Activated CD8-positive, alpha-beta memory T cell treated with anti-CD3 and anti-CD28 coated beads, Interleukin-2, amount 50 U/mL, for 24 hours (primary cell): ENCODE measurements at regions not wholly inside any gene's neighbourhood (a gene's known extent, or its start where the extent isn't known, plus 50 kb on each side); places are given as distances from the start of the nearest gene placed in this dataset.
"Not testable (repeated sequence)": the region's sequence is repeated elsewhere in the genome, so short reads cannot be mapped to it uniquely, and the experiment has no call there.

Source experiments
- DNase-seq: peaks from one replicate; pipeline ENCODE4 v3.0.0-alpha.2; 2020; ENCODE audit errors: extremely low read depth

- DNase-seq, result no peak
These were observed 107.9 kb upstream of the DLG1 start for GRCh38 chr3:197406266-197406665.

- DNase-seq, result no peak
These were observed 106.3 kb upstream of the DLG1 start for GRCh38 chr3:197404754-197405153.

DNA sequence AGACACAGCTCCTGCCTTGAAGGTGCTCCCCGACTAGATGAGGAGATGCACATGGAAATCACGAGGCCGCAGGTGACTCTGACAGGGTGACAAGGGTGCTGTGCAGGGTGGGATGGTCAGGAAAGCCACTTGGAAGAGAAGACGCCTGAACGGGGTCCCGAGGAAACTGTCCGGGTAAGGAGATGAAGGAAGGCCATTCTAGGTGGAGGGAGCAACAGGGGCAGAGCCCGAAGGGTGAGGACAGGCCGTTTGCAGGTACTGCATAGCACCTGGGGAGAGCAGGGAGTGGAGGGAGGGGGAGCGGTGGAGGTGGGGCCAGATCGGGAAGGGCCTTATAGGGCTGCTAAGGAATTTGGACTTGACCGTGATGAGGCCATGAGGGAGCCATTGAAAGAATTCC is 105.6 kb upstream of the DLG1 start:
- no peak for DNase-seq

GRCh38 chr3:197402401-197402800 is 104.0 kb upstream of the DLG1 start:
- not testable (repeated sequence) for DNase-seq

GRCh38 chr3:197399486-197399885 is 101.1 kb upstream of the DLG1 start:
- DNase-seq, result no peak

DNA sequence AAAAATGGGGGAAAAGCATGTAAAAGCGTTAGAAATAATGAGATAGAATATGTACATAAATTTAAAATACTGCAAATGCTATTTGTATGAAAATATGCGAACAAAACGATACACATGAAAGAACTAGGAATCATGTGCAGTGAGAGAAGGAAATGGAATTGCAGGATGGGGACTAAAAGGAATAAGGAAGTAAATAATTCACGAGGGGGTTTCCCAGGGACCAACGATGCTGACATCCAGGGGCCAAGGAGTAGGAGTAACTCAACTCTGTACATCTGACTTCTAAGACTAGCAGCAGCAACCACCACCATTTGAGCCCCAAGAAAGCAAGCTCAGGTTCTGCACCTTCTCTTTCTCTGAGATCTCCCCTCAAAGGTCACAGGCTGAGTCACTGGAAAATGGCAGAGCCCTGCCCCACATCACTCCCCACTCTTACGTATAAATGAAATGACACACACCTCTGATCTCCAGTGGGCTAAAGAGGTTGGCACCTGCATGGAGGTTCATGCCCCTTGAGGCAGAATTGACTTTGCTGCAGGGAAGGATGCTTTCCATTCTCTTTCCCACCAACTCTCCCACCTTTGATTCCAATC is 100.0 kb upstream of the DLG1 start:
- DNase-seq, result no peak

- no peak for DNase-seq
These were observed 99.4 kb upstream of the DLG1 start for GRCh38 chr3:197397838-197398237.

DNA sequence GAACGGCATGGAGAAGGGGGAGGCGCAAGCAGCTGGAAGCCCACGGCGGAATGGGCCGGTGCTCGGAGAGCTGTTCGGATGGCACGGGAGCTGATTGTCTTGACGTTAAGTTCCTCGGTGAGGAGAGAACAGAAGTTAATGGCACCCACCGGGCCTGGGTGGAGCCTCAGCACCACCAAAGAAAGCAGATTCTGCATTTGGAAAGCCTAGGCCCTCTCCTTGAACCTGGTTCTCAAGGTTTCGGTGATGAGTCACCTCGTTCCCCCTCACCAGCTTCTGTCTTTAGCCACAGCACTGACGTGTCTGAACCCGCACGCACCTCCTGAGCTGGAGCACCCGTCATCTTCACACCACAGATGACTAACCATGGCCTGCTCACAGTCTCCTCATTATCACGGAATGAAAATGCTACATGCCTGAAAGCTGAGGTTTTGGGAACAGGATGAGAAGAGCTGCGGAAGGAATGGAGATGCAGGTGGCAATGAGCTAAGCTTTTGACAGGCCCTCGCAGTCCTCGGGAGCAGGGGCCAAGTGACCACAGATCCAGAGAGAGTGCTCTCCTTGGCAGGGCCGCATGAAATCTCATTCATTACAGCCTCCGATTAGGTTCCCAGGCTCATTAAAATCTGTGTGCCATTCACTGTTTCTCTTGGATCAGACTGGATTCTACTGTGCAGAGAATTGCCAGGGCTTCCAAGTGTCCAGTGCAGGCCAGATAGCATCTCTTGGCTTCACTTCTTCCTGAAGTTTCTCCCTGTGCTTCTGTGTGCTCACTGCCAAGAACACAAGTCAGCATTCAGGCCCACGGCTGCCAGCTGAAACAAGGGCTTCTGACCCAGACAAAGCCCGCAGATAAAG is 96.3 kb upstream of the DLG1 start:
- peak; percentile 41 for DNase-seq

- DNase-seq, result not testable (repeated sequence)
These were observed 95.7 kb upstream of the DLG1 start for GRCh38 chr3:197394126-197394463.

DNA sequence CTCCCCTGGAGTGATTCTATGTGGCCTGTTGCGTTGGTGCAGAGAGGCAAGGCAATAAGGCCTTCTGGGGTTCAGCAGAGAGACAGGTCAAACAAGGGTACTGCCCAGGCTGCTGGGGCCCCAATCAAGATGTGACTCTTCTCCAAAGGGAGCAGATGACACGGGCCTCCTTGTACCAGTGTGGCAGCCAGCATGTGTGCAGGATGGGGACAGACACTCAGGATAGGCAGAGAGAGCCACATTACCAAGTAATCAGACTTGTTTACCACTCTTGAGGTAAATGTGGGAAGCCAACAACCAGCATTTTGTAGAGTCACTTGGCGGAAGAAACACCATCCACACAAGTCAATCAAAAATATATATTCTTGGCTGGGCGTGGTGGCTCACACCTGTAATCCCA is 95.3 kb upstream of the DLG1 start:
- no peak for DNase-seq

DNA sequence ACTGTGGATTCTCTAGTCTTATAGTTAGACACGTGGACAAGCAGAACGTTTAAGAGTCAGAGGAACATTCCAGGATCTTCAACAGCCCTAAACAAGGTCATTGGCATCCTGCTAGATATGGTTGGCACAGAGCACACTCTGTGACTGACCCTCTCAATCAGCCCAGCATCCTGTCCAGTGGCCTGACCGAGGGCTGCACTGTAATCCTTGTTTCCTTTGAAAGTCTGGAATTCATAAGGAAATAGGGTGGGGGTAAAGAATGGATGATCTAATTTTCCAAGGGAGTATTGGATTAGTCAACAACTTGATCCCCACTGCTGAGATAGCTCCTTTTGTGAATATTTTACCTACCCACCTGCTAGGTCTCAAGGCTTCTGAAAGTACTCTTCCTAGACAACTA is 94.5 kb upstream of the DLG1 start:
- DNase-seq, result no peak

GRCh38 chr3:197381371-197381770 is 83.0 kb upstream of the DLG1 start:
- no peak for DNase-seq

GRCh38 chr3:197380786-197381185 is 82.4 kb upstream of the DLG1 start:
- no peak for DNase-seq

GRCh38 chr3:197378985-197379718 is 80.7 kb upstream of the DLG1 start:
- no peak for DNase-seq

- no peak for DNase-seq
These were observed 78.5 kb upstream of the DLG1 start for GRCh38 chr3:197376735-197377555.

DNA sequence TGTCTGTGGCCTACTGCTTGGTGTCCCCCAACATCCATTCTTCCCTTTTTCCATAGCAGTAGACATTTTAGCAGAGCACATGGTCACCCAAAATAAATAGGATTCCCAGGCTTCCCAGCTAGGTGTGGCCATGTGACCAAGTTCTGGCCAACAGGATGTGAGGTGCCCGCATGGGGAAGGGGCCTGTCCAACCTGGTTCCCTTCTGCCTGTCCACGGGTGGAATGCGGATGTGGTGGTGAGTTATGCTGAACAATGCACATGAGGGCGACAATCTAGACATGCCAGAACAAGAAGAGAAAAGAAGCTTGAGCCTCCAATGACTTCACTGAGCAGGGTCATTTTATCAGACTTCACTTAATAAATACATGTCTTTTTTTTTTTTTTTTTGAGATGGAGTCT is 77.6 kb upstream of the DLG1 start:
- DNase-seq, result no peak

- DNase-seq, result no peak
These were observed 76.6 kb upstream of the DLG1 start for GRCh38 chr3:197375001-197375441.

DNA sequence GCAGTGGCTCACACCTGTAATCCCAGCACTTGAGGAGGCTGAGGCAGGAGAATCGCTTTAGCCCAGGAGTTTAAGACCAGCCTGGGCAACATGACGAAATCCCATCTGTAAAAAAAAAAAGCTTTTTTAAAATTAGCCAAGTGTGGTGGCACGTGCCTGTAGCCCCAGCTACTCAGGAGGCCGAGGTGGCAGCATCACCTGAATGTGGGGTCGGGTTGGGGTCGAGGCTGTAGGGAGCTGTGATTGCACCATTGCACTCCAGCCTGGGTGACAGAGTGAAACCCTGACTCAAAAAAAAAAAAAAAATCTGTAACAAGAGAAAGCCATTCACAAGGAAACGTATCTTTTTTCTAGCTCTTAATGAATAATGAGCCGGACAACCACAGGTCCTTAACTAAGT is 74.7 kb upstream of the DLG1 start:
- DNase-seq, result no peak

- DNase-seq, result no peak
These were observed 73.7 kb upstream of the DLG1 start for GRCh38 chr3:197372047-197372661.

GRCh38 chr3:197371591-197372046 is 73.2 kb upstream of the DLG1 start:
- no peak for DNase-seq

- DNase-seq, result no peak
These were observed 71.1 kb upstream of the DLG1 start for GRCh38 chr3:197369545-197369944.
